Neural cell (in vitro differentiated cells): ENCODE measurements at regions not wholly inside any gene's neighbourhood (a gene's known extent, or its start where the extent isn't known, plus 50 kb on each side); places are given as distances from the start of the nearest gene placed in this dataset.

Experiments used
- EZH2 ChIP-seq: fragments of 200-600, 300-800 bp; shearing (Covaris generic), sonication (generic); IDR thresholded peaks from 2 replicates; pipeline ENCODE4 v1.6.1; 2014; ENCODE audit warnings: antibody characterized with exemption, low read length, borderline replicate concordance, mild to moderate bottlenecking; ENCODE audit not compliant: insufficient read depth, poor library complexity, severe bottlenecking
- POLR2AphosphoS5 ChIP-seq: IDR thresholded peaks from 2 replicates; pipeline ENCODE4 v1.6.1; 2012
- RAD21 ChIP-seq: fragments of 450-650 bp; conservative IDR thresholded peaks from 2 replicates; pipeline ENCODE4 v1.6.1; 2014; ENCODE audit warnings: antibody characterized with exemption, mild to moderate bottlenecking, moderate library complexity
- SMC3 ChIP-seq: fragments of 450-650 bp; conservative IDR thresholded peaks from 2 replicates; pipeline ENCODE4 v1.6.1; 2014; ENCODE audit warnings: antibody characterized with exemption, mild to moderate bottlenecking, moderate library complexity; ENCODE audit not compliant: poor library complexity
- TF ChIP-seq, protein P1 (sequence below): fragments of 450-650 bp; IDR thresholded peaks from 2 replicates; pipeline ENCODE4 v1.5.1; 2014; ENCODE audit warnings: antibody characterized with exemption, mild to moderate bottlenecking, moderate library complexity; ENCODE audit not compliant: poor library complexity, severe bottlenecking
- TF ChIP-seq, protein P2 (sequence below): IDR thresholded peaks from 2 replicates; pipeline ENCODE4 v1.6.1; 2012; ENCODE audit warnings: borderline replicate concordance

- TF ChIP-seq, protein P1, sequence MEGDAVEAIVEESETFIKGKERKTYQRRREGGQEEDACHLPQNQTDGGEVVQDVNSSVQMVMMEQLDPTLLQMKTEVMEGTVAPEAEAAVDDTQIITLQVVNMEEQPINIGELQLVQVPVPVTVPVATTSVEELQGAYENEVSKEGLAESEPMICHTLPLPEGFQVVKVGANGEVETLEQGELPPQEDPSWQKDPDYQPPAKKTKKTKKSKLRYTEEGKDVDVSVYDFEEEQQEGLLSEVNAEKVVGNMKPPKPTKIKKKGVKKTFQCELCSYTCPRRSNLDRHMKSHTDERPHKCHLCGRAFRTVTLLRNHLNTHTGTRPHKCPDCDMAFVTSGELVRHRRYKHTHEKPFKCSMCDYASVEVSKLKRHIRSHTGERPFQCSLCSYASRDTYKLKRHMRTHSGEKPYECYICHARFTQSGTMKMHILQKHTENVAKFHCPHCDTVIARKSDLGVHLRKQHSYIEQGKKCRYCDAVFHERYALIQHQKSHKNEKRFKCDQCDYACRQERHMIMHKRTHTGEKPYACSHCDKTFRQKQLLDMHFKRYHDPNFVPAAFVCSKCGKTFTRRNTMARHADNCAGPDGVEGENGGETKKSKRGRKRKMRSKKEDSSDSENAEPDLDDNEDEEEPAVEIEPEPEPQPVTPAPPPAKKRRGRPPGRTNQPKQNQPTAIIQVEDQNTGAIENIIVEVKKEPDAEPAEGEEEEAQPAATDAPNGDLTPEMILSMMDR, result no peak
- TF ChIP-seq RAD21, result no peak
- TF ChIP-seq EZH2, result no peak
- TF ChIP-seq POLR2AphosphoS5, result no peak
- TF ChIP-seq, protein P2, sequence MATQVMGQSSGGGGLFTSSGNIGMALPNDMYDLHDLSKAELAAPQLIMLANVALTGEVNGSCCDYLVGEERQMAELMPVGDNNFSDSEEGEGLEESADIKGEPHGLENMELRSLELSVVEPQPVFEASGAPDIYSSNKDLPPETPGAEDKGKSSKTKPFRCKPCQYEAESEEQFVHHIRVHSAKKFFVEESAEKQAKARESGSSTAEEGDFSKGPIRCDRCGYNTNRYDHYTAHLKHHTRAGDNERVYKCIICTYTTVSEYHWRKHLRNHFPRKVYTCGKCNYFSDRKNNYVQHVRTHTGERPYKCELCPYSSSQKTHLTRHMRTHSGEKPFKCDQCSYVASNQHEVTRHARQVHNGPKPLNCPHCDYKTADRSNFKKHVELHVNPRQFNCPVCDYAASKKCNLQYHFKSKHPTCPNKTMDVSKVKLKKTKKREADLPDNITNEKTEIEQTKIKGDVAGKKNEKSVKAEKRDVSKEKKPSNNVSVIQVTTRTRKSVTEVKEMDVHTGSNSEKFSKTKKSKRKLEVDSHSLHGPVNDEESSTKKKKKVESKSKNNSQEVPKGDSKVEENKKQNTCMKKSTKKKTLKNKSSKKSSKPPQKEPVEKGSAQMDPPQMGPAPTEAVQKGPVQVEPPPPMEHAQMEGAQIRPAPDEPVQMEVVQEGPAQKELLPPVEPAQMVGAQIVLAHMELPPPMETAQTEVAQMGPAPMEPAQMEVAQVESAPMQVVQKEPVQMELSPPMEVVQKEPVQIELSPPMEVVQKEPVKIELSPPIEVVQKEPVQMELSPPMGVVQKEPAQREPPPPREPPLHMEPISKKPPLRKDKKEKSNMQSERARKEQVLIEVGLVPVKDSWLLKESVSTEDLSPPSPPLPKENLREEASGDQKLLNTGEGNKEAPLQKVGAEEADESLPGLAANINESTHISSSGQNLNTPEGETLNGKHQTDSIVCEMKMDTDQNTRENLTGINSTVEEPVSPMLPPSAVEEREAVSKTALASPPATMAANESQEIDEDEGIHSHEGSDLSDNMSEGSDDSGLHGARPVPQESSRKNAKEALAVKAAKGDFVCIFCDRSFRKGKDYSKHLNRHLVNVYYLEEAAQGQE, result no peak
- no peak for TF ChIP-seq SMC3
Measured at GRCh38 chr2:41972179-41972578, 75.6 kb upstream of the PKDCC start.
